Psoas muscle (tissue), 7 donors: ENCODE measurements at regions not wholly inside any gene's neighbourhood (a gene's known extent, or its start where the extent isn't known, plus 50 kb on each side); places are given as distances from the start of the nearest gene placed in this dataset.

Experiments
- ATAC-seq, 4 donors: fragments of 200-7000 bp; cut with Tn5 transposase; one replicate each; pipeline ENCODE4 v1.9.1; 2020; ENCODE audit warnings: moderate library complexity in 3 of 4, mild to moderate bottlenecking in 2 of 4
- DNase-seq, 2 donors: peaks; one replicate each; pipeline ENCODE4 v3.0.0-alpha.2; 2020
- H3K27ac ChIP-seq: fragments of 200-600 bp; one replicate; pipeline ENCODE4 v1.8.0; 2022
- H3K27me3 ChIP-seq, 3 donors: fragments of 200-600 bp in 1 of 3; one replicate each; pipeline versions ENCODE4 v1.6.1 to v1.8.0; 2013 to 2022; ENCODE audit warnings: low read length in 2 of 3, mild to moderate bottlenecking in 2 of 3, moderate library complexity in 1 of 3; ENCODE audit not compliant: insufficient read depth in 3 of 3
- H3K36me3 ChIP-seq, 2 donors: fragments of 200-600 bp in 1 of 2; one replicate each; pipeline versions ENCODE4 v1.6.1 to v1.8.0; 2013 to 2022; ENCODE audit warnings: low read depth in 1 of 2, mild to moderate bottlenecking in 1 of 2, moderate library complexity in 1 of 2; ENCODE audit not compliant: insufficient read depth in 1 of 2
- H3K4me1 ChIP-seq: fragments of 200-600 bp; one replicate; pipeline ENCODE4 v1.8.0; 2022
- H3K4me3 ChIP-seq: fragments of 200-600 bp; one replicate; pipeline ENCODE4 v1.8.0; 2022; ENCODE audit warnings: mild to moderate bottlenecking
- H3K9me3 ChIP-seq: fragments of 200-600 bp; one replicate; pipeline ENCODE4 v1.8.0; 2022
- WGBS, 3 donors: extraction: QIAGEN DNeasy Blood & Tissue Kit; methylation state at CpG; one replicate each; pipeline versions ENCODE4 v1.1.6 to v1.1.7; 2013; 5-methylcytosine and 5-hydroxymethylcytosine counted together
- intact Hi-C, 2 donors: fragments of 100-400 bp; cut with DNase I; formaldehyde crosslinking; loops; one replicate each; pipeline versions ENCODE4 v1.11.0 to v1.14.2; 2022
- TF ChIP-seq, protein P1 (sequence below): fragments of 200-600 bp; IDR thresholded peaks from one replicate; pipeline ENCODE4 v1.8.0; 2022; ENCODE audit warnings: antibody characterized with exemption
- donor health status: healthy with polysubstance abuse.
- donor health status: DM: no; HTN: no; CAD: no; lungs with moderate emphysema.
- donor health status: Bipolar disorder and iron deficiency.
- donor health status: healthy.
- donor health status: DM: yes; HTN: yes; CAD: no.
- donor health status: DM: no; HTN: no; CAD: no.
- donor health status: DM: yes; HTN: yes; CAD: no.

DNA sequence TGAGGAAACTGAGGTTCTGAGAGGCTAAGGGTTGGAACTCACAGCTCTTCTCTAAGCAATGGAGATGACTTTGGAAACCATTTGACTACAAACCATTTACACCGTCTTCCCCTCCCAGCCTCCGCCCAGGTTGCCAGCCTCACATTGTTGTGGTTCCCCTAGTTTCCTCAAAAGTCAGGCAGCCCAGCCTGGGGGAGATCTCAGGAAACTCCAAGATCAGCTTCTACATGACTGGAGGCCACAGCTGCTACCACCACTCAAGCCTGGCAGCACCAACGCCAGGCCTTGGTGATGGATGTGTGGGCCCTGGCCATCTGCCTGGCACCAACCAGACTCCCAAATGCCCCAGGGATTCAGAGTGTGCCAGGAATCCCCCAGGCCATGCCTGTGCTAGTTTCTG lies 207.9 kb downstream of the TSHZ3 start:
- Histone ChIP-seq H3K4me3 (no peak overlapping the region), H3K4me1 (no peaks in the 10 kb centered on the region), H3K27ac (no peak overlapping the region), H3K9me3 (no peaks in the 10 kb centered on the region), H3K36me3 (no peaks in the 10 kb centered on the region), H3K27me3 (no peaks in the 10 kb centered on the region)
- no peak for ATAC-seq
- TF ChIP-seq, protein P1, sequence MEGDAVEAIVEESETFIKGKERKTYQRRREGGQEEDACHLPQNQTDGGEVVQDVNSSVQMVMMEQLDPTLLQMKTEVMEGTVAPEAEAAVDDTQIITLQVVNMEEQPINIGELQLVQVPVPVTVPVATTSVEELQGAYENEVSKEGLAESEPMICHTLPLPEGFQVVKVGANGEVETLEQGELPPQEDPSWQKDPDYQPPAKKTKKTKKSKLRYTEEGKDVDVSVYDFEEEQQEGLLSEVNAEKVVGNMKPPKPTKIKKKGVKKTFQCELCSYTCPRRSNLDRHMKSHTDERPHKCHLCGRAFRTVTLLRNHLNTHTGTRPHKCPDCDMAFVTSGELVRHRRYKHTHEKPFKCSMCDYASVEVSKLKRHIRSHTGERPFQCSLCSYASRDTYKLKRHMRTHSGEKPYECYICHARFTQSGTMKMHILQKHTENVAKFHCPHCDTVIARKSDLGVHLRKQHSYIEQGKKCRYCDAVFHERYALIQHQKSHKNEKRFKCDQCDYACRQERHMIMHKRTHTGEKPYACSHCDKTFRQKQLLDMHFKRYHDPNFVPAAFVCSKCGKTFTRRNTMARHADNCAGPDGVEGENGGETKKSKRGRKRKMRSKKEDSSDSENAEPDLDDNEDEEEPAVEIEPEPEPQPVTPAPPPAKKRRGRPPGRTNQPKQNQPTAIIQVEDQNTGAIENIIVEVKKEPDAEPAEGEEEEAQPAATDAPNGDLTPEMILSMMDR: no peak
- WGBS, 3 donors: 63 to 74% (median 66%) methylated on average over 3 of the region's 3 CpGs
- DNase-seq: no peak
- intact Hi-C loops: no loop called here

DNA sequence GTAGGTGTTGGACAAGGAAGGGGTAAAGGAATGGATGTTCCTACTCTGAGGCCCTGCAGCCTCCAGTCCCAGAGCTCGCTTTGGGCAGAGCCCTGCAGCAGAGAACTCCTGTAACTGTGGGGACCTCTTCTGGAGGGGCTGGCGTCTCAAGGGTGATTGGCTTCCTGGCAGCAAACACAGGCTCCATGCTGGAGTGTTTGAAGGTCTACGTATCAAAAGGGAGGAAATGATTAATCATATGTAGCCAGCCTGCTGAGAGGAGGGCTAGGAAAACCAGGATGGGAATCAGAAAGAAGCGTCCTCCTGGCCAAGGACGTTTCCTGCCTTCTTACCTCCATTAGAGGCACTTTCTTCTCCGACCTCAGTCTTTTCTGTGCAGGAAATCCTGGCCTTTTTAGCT lies 208.5 kb downstream of the TSHZ3 start:
- no peak overlapping the region for H3K27ac ChIP-seq
- 57 to 66% (median 65%) methylated on average over 6 of the region's 6 CpGs for WGBS, 3 donors
- H3K9me3 ChIP-seq: no peaks in the 10 kb centered on the region
- no peaks in the 10 kb centered on the region for H3K36me3 ChIP-seq
- H3K4me1 ChIP-seq: no peaks in the 10 kb centered on the region
- no peak for ATAC-seq
- no peaks in the 10 kb centered on the region for H3K27me3 ChIP-seq
- no peak overlapping the region for H3K4me3 ChIP-seq
- TF ChIP-seq, protein P1: no peak
- no peak for DNase-seq
- intact Hi-C loops: no loop called here

DNA sequence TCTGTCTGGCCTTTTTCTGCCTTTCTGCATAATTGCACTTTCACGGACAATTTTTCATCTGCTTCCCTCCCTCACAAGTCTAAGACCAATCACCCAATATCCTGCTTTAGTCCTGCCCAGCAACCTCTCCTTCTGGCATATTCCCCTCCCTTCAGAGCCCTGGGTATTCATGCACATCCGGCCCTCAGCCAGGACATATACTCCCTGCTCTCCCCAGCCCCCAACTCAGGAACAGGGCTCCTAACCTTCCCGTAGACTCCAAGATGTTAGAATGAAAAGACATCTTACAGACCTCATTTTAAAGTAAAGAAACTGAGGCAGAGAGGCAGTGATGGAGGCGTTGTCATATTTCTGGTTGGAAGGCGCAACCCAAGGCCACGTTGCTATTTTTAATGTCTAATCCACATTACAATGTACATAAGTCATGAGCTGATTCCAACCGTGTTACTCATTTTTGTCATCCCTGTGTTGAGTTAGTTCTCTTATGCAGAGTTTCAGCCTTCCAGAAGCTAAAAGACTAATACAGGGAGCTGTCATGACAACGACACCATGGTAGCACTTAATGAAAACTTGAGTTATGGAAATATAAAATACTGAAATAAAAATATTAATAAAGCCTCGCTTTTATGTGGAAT lies 209.2 kb downstream of the TSHZ3 start:
- H3K4me1 ChIP-seq: no peaks in the 10 kb centered on the region
- no peak for ATAC-seq
- no peak overlapping the region for H3K4me3 ChIP-seq
- no peaks in the 10 kb centered on the region for H3K9me3 ChIP-seq
- 78 to 82% (median 81%) methylated on average over 9 of the region's 9 CpGs for WGBS, 3 donors
- no peaks in the 10 kb centered on the region for H3K36me3 ChIP-seq
- no peaks in the 10 kb centered on the region for H3K27me3 ChIP-seq
- DNase-seq: no peak
- no peak overlapping the region for H3K27ac ChIP-seq
- intact Hi-C loops: no loop called here
- TF ChIP-seq, protein P1: no peak

DNA sequence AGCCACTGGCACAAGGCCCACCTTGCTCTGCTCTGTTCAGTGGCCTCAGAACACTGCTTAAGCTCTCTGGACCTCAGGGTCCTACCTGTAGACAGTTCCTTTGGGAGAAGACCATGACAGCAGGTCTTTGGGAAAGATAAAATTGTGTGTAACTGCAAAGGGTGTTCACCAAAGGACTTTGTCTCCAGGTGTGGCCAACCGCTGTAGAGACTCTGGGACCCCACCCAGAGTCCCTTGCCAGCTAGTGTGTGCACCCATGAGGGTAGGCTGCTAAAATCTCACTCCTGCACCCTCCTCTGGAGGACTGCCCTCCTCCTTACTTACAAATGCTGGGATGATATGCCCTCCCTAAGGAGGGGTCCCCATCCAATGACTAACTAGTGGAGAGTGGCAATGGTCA lies 211.2 kb downstream of the TSHZ3 start:
- Histone ChIP-seq H3K36me3 (no peaks in the 10 kb centered on the region), H3K4me3 (no peak overlapping the region), H3K27ac (no peak overlapping the region), H3K4me1 (no peaks in the 10 kb centered on the region), H3K27me3 (no peaks in the 10 kb centered on the region), H3K9me3 (no peaks in the 10 kb centered on the region)
- WGBS, 3 donors: 89 to 100% (median 92%) methylated on average over 1 of the region's 1 CpG
- ATAC-seq (no peak), DNase-seq (no peak)
- intact Hi-C loops: no loop called here
- TF ChIP-seq, protein P1: no peak

DNA sequence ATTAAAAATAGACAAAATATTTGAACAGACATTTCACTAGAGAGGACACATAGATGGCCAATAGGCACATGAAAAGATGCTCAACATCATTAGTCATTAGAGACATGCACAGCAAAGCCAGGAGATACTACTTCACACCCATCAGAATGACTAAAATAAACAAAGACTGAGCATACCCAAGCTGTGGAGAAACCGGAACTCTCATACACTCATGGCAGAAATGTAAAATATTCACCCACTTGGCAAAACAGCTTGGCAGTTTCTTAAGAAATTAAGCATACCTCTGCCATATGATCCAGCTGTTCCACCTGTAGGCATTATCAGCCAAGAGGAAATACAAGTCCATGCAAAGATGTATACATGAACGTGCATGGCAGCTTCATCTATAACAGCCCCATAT lies 213.4 kb downstream of the TSHZ3 start:
- WGBS, 3 donors: 61 to 85% (median 79%) methylated on average over 2 of the region's 2 CpGs
- intact Hi-C loops: no loop called here
- Histone ChIP-seq H3K4me3 (no peak overlapping the region), H3K4me1 (no peaks in the 10 kb centered on the region), H3K9me3 (no peaks in the 10 kb centered on the region), H3K27ac (no peak overlapping the region), H3K36me3 (no peaks in the 10 kb centered on the region), H3K27me3 (no peaks in the 10 kb centered on the region)
- ATAC-seq (no peak), DNase-seq (no peak)
- TF ChIP-seq, protein P1: no peak
